Adipocyte (in vitro differentiated cells): ENCODE measurements at regions not wholly inside any gene's neighbourhood (a gene's known extent, or its start where the extent isn't known, plus 50 kb on each side); places are given as distances from the start of the nearest gene placed in this dataset.

ENCODE experiments used
- DNase-seq: peaks from one replicate; pipeline ENCODE4 v3.0.0-alpha.2; 2015; ENCODE audit warnings: low read depth
- H3K27me3 ChIP-seq: replicated peaks from 2 replicates; pipeline ENCODE4 v1.7.0; 2013; ENCODE audit warnings: mild to moderate bottlenecking, low read length, moderate library complexity; ENCODE audit not compliant: control insufficient read depth, insufficient read depth
- H3K36me3 ChIP-seq: 2 replicates; pipeline ENCODE4 v1.7.0; 2013; ENCODE audit warnings: low read length, mild to moderate bottlenecking, moderate library complexity; ENCODE audit not compliant: control insufficient read depth, insufficient read depth, severe bottlenecking
- H3K4me1 ChIP-seq: 2 replicates; pipeline ENCODE4 v1.7.0; 2013; ENCODE audit warnings: mild to moderate bottlenecking, low read length, moderate library complexity; ENCODE audit not compliant: control insufficient read depth, insufficient read depth
- H3K4me3 ChIP-seq: 2 replicates; pipeline ENCODE4 v1.7.0; 2013; ENCODE audit warnings: mild to moderate bottlenecking, low read length, moderate library complexity
- H3K9ac ChIP-seq: 2 replicates; pipeline ENCODE4 v1.7.0; 2013; ENCODE audit warnings: mild to moderate bottlenecking, low read length, moderate library complexity
- H3K9me3 ChIP-seq: 2 replicates; pipeline ENCODE4 v1.7.0; 2013; ENCODE audit warnings: mild to moderate bottlenecking, low read length, moderate library complexity; ENCODE audit not compliant: control insufficient read depth

DNA sequence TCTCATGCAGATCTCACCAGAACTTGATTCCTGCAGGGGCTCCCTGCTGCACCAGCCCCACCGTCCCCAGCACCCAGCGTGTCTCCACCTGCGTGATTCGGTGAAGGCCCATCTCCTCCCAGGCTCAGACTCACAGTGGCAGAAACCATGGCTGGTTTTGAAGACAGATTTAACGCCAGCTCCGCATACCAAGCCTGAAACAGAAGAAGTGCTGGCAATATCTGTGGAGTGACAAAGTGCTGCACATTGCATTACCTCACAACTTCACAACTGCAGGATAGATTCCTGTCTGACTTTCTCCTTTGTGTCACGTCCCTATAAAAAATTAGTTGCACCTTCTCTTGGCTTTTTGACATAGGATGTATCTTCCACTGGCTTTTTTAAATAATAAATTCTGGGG, 120.7 kb downstream of the TTLL2 start:
- DNase-seq, result no peak
- Histone ChIP-seq H3K27me3 (peaks cover 7% of the 10 kb centered on the region), H3K4me3 (no peak overlapping the region), H3K9ac (no peak overlapping the region), H3K9me3 (no peaks in the 10 kb centered on the region), H3K36me3 (no peaks in the 10 kb centered on the region), H3K4me1 (no peaks in the 10 kb centered on the region)

GRCh38 chr6:167446046-167446445, 121.2 kb downstream of the TTLL2 start:
- Histone ChIP-seq H3K36me3 (no peaks in the 10 kb centered on the region), H3K27me3 (peaks cover 7% of the 10 kb centered on the region), H3K4me3 (no peak overlapping the region), H3K9me3 (no peaks in the 10 kb centered on the region), H3K9ac (no peak overlapping the region), H3K4me1 (no peaks in the 10 kb centered on the region)
- no peak for DNase-seq

GRCh38 chr6:167446971-167447370, 122.1 kb downstream of the TTLL2 start:
- no peaks in the 10 kb centered on the region for H3K9me3 ChIP-seq
- H3K4me3 ChIP-seq, result no peak overlapping the region
- no peaks in the 10 kb centered on the region for H3K4me1 ChIP-seq
- peaks cover 7% of the 10 kb centered on the region for H3K27me3 ChIP-seq
- H3K36me3 ChIP-seq, result no peaks in the 10 kb centered on the region
- DNase-seq, result no peak
- no peak overlapping the region for H3K9ac ChIP-seq

- Histone ChIP-seq H3K9ac (no peak overlapping the region), H3K4me3 (no peak overlapping the region), H3K9me3 (no peaks in the 10 kb centered on the region), H3K36me3 (no peaks in the 10 kb centered on the region), H3K4me1 (no peaks in the 10 kb centered on the region), H3K27me3 (no peaks in the 10 kb centered on the region)
- no peak for DNase-seq
Observed at GRCh38 chr6:167448378-167448777, 123.5 kb downstream of the TTLL2 start.

GRCh38 chr6:167449094-167449861, 124.4 kb downstream of the TTLL2 start:
- H3K9me3 ChIP-seq, result no peaks in the 10 kb centered on the region
- H3K36me3 ChIP-seq, result no peaks in the 10 kb centered on the region
- H3K27me3 ChIP-seq, result no peaks in the 10 kb centered on the region
- no peak overlapping the region for H3K9ac ChIP-seq
- DNase-seq, result no peak
- no peak overlapping the region for H3K4me3 ChIP-seq
- no peaks in the 10 kb centered on the region for H3K4me1 ChIP-seq

GRCh38 chr6:167450626-167451025, 125.7 kb downstream of the TTLL2 start:
- Histone ChIP-seq H3K4me1 (no peaks in the 10 kb centered on the region), H3K9ac (no peak overlapping the region), H3K27me3 (peaks cover 1% of the 10 kb centered on the region), H3K36me3 (no peaks in the 10 kb centered on the region), H3K9me3 (no peaks in the 10 kb centered on the region), H3K4me3 (no peak overlapping the region)
- DNase-seq, result no peak

DNA sequence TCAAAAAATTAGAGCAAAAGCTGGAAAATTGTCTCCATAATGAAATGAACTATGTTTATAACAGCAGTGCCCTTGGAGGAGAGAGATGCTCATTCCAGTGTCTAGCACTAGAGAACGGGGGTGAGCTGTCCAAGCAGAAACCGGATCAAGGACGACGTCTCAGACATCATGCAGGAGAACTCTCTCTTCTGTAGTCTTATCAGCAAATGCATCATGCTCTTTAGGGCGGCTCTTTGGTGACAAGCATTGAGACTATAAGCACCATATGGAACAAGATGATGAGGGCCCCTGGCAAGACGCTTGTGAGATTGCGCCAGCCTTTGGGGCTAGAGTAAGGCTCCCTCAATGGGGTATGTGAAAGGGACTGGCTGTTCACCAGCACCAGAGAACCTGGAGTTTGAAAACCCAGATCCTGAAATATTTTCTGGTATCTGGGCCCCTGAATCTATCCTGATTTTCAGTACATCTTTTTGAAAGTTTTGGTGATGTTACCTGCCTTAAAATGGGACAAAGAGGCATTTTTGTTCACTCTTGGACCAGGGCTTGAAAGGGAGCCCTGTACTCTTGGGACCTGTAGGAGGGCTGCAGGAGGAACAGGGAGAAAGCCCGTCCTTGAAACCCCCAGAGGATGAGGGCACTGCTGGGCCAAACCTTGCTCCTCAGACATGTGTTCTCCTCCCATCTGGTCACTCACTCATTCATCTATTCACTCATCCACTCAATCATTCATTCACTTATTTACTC, 127.6 kb downstream of the TTLL2 start:
- DNase-seq, result no peak
- H3K36me3 ChIP-seq, result no peaks in the 10 kb centered on the region
- peaks cover 7% of the 10 kb centered on the region for H3K27me3 ChIP-seq
- no peaks in the 10 kb centered on the region for H3K9me3 ChIP-seq
- H3K4me1 ChIP-seq, result no peaks in the 10 kb centered on the region
- H3K4me3 ChIP-seq, result no peak overlapping the region
- H3K9ac ChIP-seq, result no peak overlapping the region

GRCh38 chr6:167453082-167453446, 128.2 kb downstream of the TTLL2 start:
- Histone ChIP-seq H3K4me3 (no peak overlapping the region), H3K9me3 (no peaks in the 10 kb centered on the region), H3K9ac (no peak overlapping the region), H3K36me3 (no peaks in the 10 kb centered on the region), H3K27me3 (peaks cover 8% of the 10 kb centered on the region), H3K4me1 (no peaks in the 10 kb centered on the region)
- DNase-seq, result no peak

DNA sequence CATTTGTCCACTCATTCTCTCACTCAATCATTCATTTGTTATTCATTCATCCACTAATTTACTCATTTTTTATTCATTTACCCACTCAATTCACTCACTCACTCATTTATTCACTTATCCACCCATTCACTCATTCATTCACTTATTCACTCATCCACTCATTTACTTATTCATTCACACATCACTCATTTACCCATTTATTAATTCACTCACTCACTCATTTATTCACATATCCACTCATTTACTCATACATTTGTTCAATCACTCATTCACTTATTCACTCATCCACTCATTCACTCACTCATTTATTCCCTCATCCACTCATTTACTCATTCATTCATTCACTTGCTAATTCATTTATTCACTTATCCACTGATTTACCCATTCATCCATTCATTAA, 129.1 kb downstream of the TTLL2 start:
- H3K4me1 ChIP-seq, result no peaks in the 10 kb centered on the region
- DNase-seq, result no peak
- H3K36me3 ChIP-seq, result no peaks in the 10 kb centered on the region
- peaks cover 8% of the 10 kb centered on the region for H3K27me3 ChIP-seq
- no peaks in the 10 kb centered on the region for H3K9me3 ChIP-seq
- H3K4me3 ChIP-seq, result no peak overlapping the region
- no peak overlapping the region for H3K9ac ChIP-seq

- Histone ChIP-seq H3K9ac (no peak overlapping the region), H3K4me3 (no peak overlapping the region), H3K4me1 (no peaks in the 10 kb centered on the region), H3K27me3 (peaks cover 8% of the 10 kb centered on the region), H3K36me3 (no peaks in the 10 kb centered on the region), H3K9me3 (no peaks in the 10 kb centered on the region)
- DNase-seq, result no peak
Observed at GRCh38 chr6:167455371-167455770, 130.5 kb downstream of the TTLL2 start.

DNA sequence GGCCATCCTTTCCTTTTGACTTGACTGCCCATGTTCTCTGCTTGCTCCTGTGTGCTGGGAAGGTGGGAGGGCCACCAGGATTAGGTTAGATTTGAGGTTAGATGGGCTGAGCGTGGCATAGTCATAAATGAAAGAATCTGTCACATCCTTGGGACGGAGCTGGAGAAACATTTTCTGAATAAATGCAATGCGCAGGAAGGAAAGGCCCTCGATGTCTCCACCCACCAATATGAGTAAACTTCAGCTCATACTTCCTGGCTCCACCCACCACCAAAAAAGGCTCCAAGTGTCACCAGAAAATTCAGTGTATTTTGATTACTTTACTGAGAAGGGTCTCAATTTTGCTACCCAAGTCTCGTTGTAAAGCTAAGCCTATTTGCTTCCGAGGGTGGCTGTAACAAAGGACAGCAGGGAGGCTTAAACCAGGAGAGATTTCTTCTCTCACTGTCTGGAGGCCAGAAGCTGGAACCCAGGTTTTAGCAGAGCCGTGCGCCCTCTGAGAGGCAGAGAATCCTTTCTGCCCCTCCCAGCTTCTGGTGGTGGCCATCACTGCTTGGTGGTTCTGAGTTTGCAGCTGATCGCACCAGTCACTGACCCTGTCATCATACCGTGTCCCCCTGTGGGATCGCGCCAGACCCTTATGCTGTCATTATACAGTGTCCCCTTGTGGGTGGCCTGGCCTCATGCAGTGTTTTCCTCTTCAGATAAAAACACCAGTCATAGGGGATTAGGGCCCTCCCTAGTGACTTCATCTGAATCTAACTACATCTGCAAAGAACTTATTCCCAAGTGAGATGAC, 137.8 kb downstream of the TTLL2 start:
- Histone ChIP-seq H3K36me3 (no peaks in the 10 kb centered on the region), H3K9ac (no peak overlapping the region), H3K4me1 (no peaks in the 10 kb centered on the region), H3K4me3 (no peak overlapping the region), H3K27me3 (no peaks in the 10 kb centered on the region), H3K9me3 (no peaks in the 10 kb centered on the region)
- DNase-seq, result no peak
